AG10803 (cell line): ENCODE measurements at regions not wholly inside any gene's neighbourhood (a gene's known extent, or its start where the extent isn't known, plus 50 kb on each side); places are given as distances from the start of the nearest gene placed in this dataset.

Experiments
- DNase-seq: peaks from one replicate; pipeline ENCODE4 v3.0.0; 2010; ENCODE audit warnings: low read depth
- H3K4me3 ChIP-seq: 2 replicates; pipeline ENCODE4 v1.5.1; 2011; ENCODE audit warnings: mild to moderate bottlenecking, low read length, control low read depth
- TF ChIP-seq, protein P1 (sequence below): conservative IDR thresholded peaks from 2 replicates; pipeline ENCODE4 v1.5.1; 2011; ENCODE audit warnings: mild to moderate bottlenecking, low read length, control low read depth, inconsistent platforms

DNA sequence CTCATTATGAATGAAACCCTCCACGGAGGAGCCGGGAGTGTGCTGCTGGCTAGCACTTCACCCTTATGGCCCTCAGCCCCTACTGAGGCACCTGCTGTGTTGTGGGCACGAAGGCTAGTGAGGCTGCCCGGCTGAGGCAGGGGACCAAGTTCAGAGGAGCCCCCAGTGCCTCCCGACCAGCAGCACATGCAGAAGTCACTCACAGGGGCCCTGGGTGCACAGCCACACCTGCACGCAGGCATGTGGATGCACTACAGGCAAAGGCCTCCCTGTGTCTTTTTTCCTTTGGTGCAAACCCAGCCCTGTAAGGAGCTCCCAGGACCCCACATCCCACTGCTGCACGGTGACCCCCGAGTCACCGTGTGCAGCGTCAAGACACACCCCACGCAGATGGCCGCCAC is 261.5 kb downstream of the BRD1 start:
- TF ChIP-seq, protein P1, sequence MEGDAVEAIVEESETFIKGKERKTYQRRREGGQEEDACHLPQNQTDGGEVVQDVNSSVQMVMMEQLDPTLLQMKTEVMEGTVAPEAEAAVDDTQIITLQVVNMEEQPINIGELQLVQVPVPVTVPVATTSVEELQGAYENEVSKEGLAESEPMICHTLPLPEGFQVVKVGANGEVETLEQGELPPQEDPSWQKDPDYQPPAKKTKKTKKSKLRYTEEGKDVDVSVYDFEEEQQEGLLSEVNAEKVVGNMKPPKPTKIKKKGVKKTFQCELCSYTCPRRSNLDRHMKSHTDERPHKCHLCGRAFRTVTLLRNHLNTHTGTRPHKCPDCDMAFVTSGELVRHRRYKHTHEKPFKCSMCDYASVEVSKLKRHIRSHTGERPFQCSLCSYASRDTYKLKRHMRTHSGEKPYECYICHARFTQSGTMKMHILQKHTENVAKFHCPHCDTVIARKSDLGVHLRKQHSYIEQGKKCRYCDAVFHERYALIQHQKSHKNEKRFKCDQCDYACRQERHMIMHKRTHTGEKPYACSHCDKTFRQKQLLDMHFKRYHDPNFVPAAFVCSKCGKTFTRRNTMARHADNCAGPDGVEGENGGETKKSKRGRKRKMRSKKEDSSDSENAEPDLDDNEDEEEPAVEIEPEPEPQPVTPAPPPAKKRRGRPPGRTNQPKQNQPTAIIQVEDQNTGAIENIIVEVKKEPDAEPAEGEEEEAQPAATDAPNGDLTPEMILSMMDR: no peak
- DNase-seq: no peak
- H3K4me3 ChIP-seq: no peak overlapping the region

DNA sequence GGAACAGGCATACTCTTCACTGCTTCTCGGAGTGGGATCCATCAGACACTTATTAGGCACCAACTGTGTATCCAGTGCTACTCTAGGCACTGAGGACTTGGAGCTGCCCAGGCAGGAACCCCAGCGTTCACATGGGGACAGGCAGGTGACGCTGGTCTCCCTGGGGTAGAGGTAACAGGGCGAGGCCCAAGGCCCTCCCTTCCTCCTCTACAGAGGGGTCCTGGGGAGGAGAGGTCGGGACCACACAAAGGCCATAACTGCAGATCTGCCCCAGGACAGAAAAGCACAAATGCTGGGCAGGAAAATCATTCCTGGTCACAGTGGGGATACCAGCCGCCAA is 262.2 kb downstream of the BRD1 start:
- TF ChIP-seq, protein P1: no peak
- DNase-seq: no peak
- no peak overlapping the region for H3K4me3 ChIP-seq

- no peak overlapping the region for H3K4me3 ChIP-seq
- TF ChIP-seq, protein P1: no peak
- DNase-seq: no peak
Observed at GRCh38 chr22:49564666-49565515, 262.8 kb downstream of the BRD1 start.

GRCh38 chr22:49564054-49564453 is 263.6 kb downstream of the BRD1 start:
- TF ChIP-seq, protein P1: no peak
- DNase-seq: no peak
- no peak overlapping the region for H3K4me3 ChIP-seq

DNA sequence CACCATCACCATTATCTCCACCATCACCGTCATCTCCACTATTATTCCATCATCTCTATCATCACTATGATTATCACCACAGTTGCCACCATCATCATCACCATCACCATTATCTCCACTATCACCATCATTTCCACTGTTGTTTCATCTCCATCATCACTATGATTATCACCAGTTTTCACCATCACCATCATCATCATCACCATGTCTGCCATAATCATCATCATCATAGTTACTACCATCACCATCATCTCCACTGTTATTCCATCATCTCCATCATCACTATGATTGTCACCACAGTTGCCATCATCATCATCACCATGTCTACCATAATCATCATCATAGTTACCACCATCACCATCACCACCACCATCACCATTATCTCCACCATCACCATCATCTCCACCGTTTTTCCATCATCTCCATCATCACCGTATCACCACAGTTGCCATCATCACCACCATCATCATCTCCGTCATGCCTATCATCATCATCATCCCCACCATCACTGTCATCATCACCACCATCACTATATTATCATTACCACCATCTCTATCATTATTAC is 264.9 kb downstream of the BRD1 start:
- no peak for DNase-seq
- no peak overlapping the region for H3K4me3 ChIP-seq
- TF ChIP-seq, protein P1: no peak

DNA sequence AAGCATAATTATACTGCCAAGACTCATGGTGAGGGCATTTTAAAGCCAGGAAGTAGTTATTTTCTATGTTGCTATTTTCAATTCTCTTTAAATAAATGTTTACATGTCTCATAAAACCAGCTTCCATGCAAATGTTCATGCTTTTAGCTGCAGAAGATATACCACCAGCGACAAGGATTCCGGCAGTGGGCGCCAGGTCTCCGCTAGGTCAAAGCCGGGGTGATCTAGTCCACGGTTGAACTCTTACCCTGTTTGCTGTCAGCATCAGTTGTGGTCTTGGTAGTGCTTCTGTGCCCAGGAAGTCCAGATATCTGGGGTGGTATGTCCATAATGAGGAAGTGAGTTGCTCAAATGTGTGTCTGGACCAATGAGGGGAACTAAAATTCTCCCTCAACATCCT is 265.7 kb downstream of the BRD1 start:
- no peak overlapping the region for H3K4me3 ChIP-seq
- DNase-seq: no peak
- TF ChIP-seq, protein P1: no peak

- TF ChIP-seq, protein P1: no peak
- H3K4me3 ChIP-seq: no peak overlapping the region
- no peak for DNase-seq
Observed at GRCh38 chr22:49561338-49561737, 266.3 kb downstream of the BRD1 start.
